ENCODE measurements at regions not wholly inside any gene's neighbourhood (a gene's known extent, or its start where the extent isn't known, plus 50 kb on each side); places are given as distances from the start of the nearest gene placed in this dataset.

GRCh38 chr12:115259968-115260747, 576.2 kb upstream of the TBX3 start:
- H3K4me1 Mint-ChIP-seq = peaks cover 51% of the 10 kb centered on the region
- no peak for DNase-seq (ENCODE audit: low spot score in 2 of 2, unreplicated experiment in 2 of 2)
- H3K36me3 Mint-ChIP-seq = no peaks in the 10 kb centered on the region
- TF ChIP-seq CTCF (IDR thresholded peaks at IDR 0.05; ENCODE audit: unreplicated experiment) = no peak
- no peak overlapping the region for H3K27ac Mint-ChIP-seq
- no peak overlapping the region for H3K4me3 Mint-ChIP-seq
- H3K27me3 Mint-ChIP-seq (ENCODE audit: low read depth) = no peaks in the 10 kb centered on the region
- no peaks in the 10 kb centered on the region for H3K9me3 Mint-ChIP-seq

- Mint-ChIP-seq H3K27me3 (ENCODE audit: low read depth) (no peaks in the 10 kb centered on the region), H3K4me3 (no peak overlapping the region), H3K4me1 (peaks cover 61% of the 10 kb centered on the region), H3K27ac (peak overlapping the region; percentile 51), H3K9me3 (no peaks in the 10 kb centered on the region), H3K36me3 (no peaks in the 10 kb centered on the region)
- no peak for DNase-seq (ENCODE audit: low spot score in 2 of 2, unreplicated experiment in 2 of 2)
- TF ChIP-seq CTCF (IDR thresholded peaks at IDR 0.05; ENCODE audit: unreplicated experiment) = no peak
Measured at GRCh38 chr12:115257791-115258190, 573.8 kb upstream of the TBX3 start.

- H3K4me3 Mint-ChIP-seq = no peak overlapping the region
- no peaks in the 10 kb centered on the region for H3K36me3 Mint-ChIP-seq
- H3K27ac Mint-ChIP-seq = no peak overlapping the region
- no peak for DNase-seq (ENCODE audit: low spot score in 2 of 2, unreplicated experiment in 2 of 2)
- peaks cover 56% of the 10 kb centered on the region for H3K4me1 Mint-ChIP-seq
- H3K9me3 Mint-ChIP-seq = no peaks in the 10 kb centered on the region
- TF ChIP-seq CTCF (IDR thresholded peaks at IDR 0.05; ENCODE audit: unreplicated experiment) = no peak
- H3K27me3 Mint-ChIP-seq (ENCODE audit: low read depth) = no peaks in the 10 kb centered on the region
Measured at GRCh38 chr12:115255962-115256361, 572.0 kb upstream of the TBX3 start.

GRCh38 chr12:115255257-115255656, 571.3 kb upstream of the TBX3 start:
- Mint-ChIP-seq H3K9me3 (no peaks in the 10 kb centered on the region), H3K27ac (no peak overlapping the region), H3K27me3 (ENCODE audit: low read depth) (no peaks in the 10 kb centered on the region), H3K36me3 (no peaks in the 10 kb centered on the region), H3K4me3 (no peak overlapping the region), H3K4me1 (peaks cover 52% of the 10 kb centered on the region)
- no peak for DNase-seq (ENCODE audit: low spot score in 2 of 2, unreplicated experiment in 2 of 2)
- no peak for TF ChIP-seq CTCF (IDR thresholded peaks at IDR 0.05; ENCODE audit: unreplicated experiment)

GRCh38 chr12:115253049-115253448, 569.1 kb upstream of the TBX3 start:
- H3K36me3 Mint-ChIP-seq = no peaks in the 10 kb centered on the region
- H3K9me3 Mint-ChIP-seq = peaks cover 4% of the 10 kb centered on the region
- H3K4me1 Mint-ChIP-seq = peaks cover 54% of the 10 kb centered on the region
- H3K4me3 Mint-ChIP-seq = no peak overlapping the region
- no peak overlapping the region for H3K27ac Mint-ChIP-seq
- DNase-seq (ENCODE audit: low spot score in 2 of 2, unreplicated experiment in 2 of 2) = no peak
- no peak for TF ChIP-seq CTCF (IDR thresholded peaks at IDR 0.05; ENCODE audit: unreplicated experiment)
- H3K27me3 Mint-ChIP-seq (ENCODE audit: low read depth) = no peaks in the 10 kb centered on the region
